Small intestine (tissue), 7 donors: ENCODE measurements at regions not wholly inside any gene's neighbourhood (a gene's known extent, or its start where the extent isn't known, plus 50 kb on each side); places are given as distances from the start of the nearest gene placed in this dataset.

Source experiments
- DNase-seq, 2 donors: peaks; one replicate each; pipeline versions ENCODE4 v3.0.0 to v3.0.0-alpha.2; 2013
- FAIRE-seq: peaks from 2 replicates; lab custom pipeline; 2012; peaks lifted over from hg19 to GRCh38; lab: Jason Lieb, UNC
- H3K27ac ChIP-seq, 3 donors: one replicate each; pipeline ENCODE4 v1.5.1; 2013; ENCODE audit warnings: low read length in 2 of 3, mild to moderate bottlenecking in 2 of 3, control low read depth in 1 of 3, inconsistent platforms in 1 of 3, low read depth in 1 of 3, moderate library complexity in 1 of 3
- H3K27me3 ChIP-seq, 3 donors: one replicate each; pipeline ENCODE4 v1.6.1; 2013; ENCODE audit warnings: low read length in 3 of 3, inconsistent platforms in 1 of 3; ENCODE audit not compliant: control insufficient read depth in 3 of 3, insufficient read depth in 3 of 3
- H3K36me3 ChIP-seq, 3 donors: one replicate each; pipeline ENCODE4 v1.6.1; 2013; ENCODE audit warnings: low read length in 3 of 3, inconsistent platforms in 1 of 3, low read depth in 1 of 3, mild to moderate bottlenecking in 1 of 3, moderate library complexity in 1 of 3; ENCODE audit not compliant: control insufficient read depth in 3 of 3, insufficient read depth in 2 of 3
- H3K4me1 ChIP-seq, 3 donors: one replicate each; pipeline ENCODE4 v1.6.1; 2013; ENCODE audit warnings: low read length in 2 of 3, inconsistent platforms in 1 of 3, low read depth in 1 of 3, mild to moderate bottlenecking in 1 of 3, moderate library complexity in 1 of 3; ENCODE audit not compliant: control insufficient read depth in 3 of 3, insufficient read depth in 2 of 3
- H3K4me3 ChIP-seq, 3 donors: one replicate each; pipeline ENCODE4 v1.5.1; 2013; ENCODE audit warnings: low read length in 3 of 3, control low read depth in 1 of 3, inconsistent platforms in 1 of 3, low read depth in 1 of 3, mild to moderate bottlenecking in 1 of 3, moderate library complexity in 1 of 3
- H3K9me3 ChIP-seq, 2 donors: one replicate each; pipeline ENCODE4 v1.6.1; 2013; ENCODE audit warnings: low read depth in 1 of 2, low read length in 1 of 2; ENCODE audit not compliant: control insufficient read depth in 2 of 2, insufficient read depth in 1 of 2
- WGBS, 3 donors: extraction: QIAGEN DNeasy Blood & Tissue Kit; methylation state at CpG; one replicate each; pipeline ENCODE4 v1.1.7; 2013; 5-methylcytosine and 5-hydroxymethylcytosine counted together
- donor health status: healthy with polysubstance abuse.
- donor health status: control.
- donor health status: control.
- donor health status: Bipolar disorder and iron deficiency.
- donor health status: healthy.

GRCh38 chr6:102641426-102641825, 1247.9 kb downstream of the GRIK2 start:
- H3K27ac ChIP-seq = no peak overlapping the region
- no peaks in the 10 kb centered on the region for H3K9me3 ChIP-seq
- H3K4me1 ChIP-seq = no peaks in the 10 kb centered on the region
- FAIRE-seq (no peak), DNase-seq (no peak)
- WGBS, 3 donors = 63 to 70% (median 64%) methylated on average over 2 of the region's 2 CpGs
- H3K36me3 ChIP-seq = no peaks in the 10 kb centered on the region
- H3K4me3 ChIP-seq = no peak overlapping the region
- H3K27me3 ChIP-seq = no peaks in the 10 kb centered on the region

GRCh38 chr6:102631921-102632320, 1238.4 kb downstream of the GRIK2 start:
- Histone ChIP-seq H3K27me3 (no peaks in the 10 kb centered on the region), H3K27ac (no peak overlapping the region), H3K9me3 (no peaks in the 10 kb centered on the region), H3K4me3 (no peak overlapping the region), H3K4me1 (no peaks in the 10 kb centered on the region), H3K36me3 (no peaks in the 10 kb centered on the region)
- 78 to 82% (median 80%) methylated on average over 5 of the region's 5 CpGs for WGBS, 3 donors
- DNase-seq (no peak), FAIRE-seq (no peak)

DNA sequence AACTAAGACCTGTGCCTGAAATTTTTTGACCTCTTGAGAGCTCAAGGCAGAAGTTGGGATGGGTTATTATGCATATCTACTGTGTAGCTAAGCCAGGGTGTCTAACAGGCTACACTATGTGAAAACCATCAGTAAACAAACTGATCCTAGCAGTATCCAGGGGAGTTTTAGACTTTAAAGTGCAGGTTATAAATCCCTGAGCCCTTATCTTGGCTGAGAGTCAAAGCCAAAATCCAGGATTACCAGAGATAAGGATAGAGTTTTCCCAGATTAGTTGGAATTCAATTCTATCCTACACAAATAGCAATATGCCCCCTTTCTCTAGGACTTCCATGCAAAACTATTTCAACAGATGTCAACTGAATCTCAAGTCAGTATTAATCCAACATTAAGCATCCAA, 1229.7 kb downstream of the GRIK2 start:
- DNase-seq (no peak), FAIRE-seq (no peak)
- no peaks in the 10 kb centered on the region for H3K36me3 ChIP-seq
- no peak overlapping the region for H3K4me3 ChIP-seq
- H3K9me3 ChIP-seq = no peaks in the 10 kb centered on the region
- H3K4me1 ChIP-seq = no peaks in the 10 kb centered on the region
- no peaks in the 10 kb centered on the region for H3K27me3 ChIP-seq
- H3K27ac ChIP-seq = no peak overlapping the region

GRCh38 chr6:102619585-102619984, 1226.1 kb downstream of the GRIK2 start:
- 1 to 2% (median 2%) methylated on average over 2 of the region's 2 CpGs for WGBS, 3 donors
- no peak for DNase-seq
- H3K4me3 ChIP-seq = no peak overlapping the region

GRCh38 chr6:102582569-102582968, 1189.1 kb downstream of the GRIK2 start:
- H3K36me3 ChIP-seq = no peaks in the 10 kb centered on the region
- H3K27me3 ChIP-seq = no peaks in the 10 kb centered on the region
- FAIRE-seq (no peak), DNase-seq (no peak)
- H3K27ac ChIP-seq = no peak overlapping the region
- no peaks in the 10 kb centered on the region for H3K4me1 ChIP-seq
- WGBS, 3 donors = 65 to 81% (median 75%) methylated on average over 5 of the region's 5 CpGs
- H3K4me3 ChIP-seq = no peak overlapping the region
- H3K9me3 ChIP-seq = peaks cover 0 to 18% of the 10 kb centered on the region in 2 donors

More at GRCh38 chr6:102619585-102619984, 1226.1 kb downstream of the GRIK2 start:
- no peak overlapping the region for H3K27ac ChIP-seq
- no peak for FAIRE-seq
- no peaks in the 10 kb centered on the region for H3K36me3 ChIP-seq
- H3K4me1 ChIP-seq = no peaks in the 10 kb centered on the region
- H3K9me3 ChIP-seq = no peaks in the 10 kb centered on the region
- no peaks in the 10 kb centered on the region for H3K27me3 ChIP-seq

GRCh38 chr6:102581378-102582124, 1188.0 kb downstream of the GRIK2 start:
- no peak overlapping the region for H3K4me3 ChIP-seq
- H3K4me1 ChIP-seq = no peaks in the 10 kb centered on the region
- no peak overlapping the region for H3K27ac ChIP-seq
- DNase-seq (no peak), FAIRE-seq (no peak)
- H3K27me3 ChIP-seq = no peaks in the 10 kb centered on the region
- 88 to 90% (median 88%) methylated on average over 11 of the region's 11 CpGs for WGBS, 3 donors
- no peaks in the 10 kb centered on the region for H3K36me3 ChIP-seq
- peaks cover 0 to 18% of the 10 kb centered on the region in 2 donors for H3K9me3 ChIP-seq

- Histone ChIP-seq H3K27me3 (no peaks in the 10 kb centered on the region), H3K36me3 (no peaks in the 10 kb centered on the region), H3K4me3 (no peak overlapping the region), H3K27ac (no peak overlapping the region), H3K9me3 (no peaks in the 10 kb centered on the region), H3K4me1 (no peaks in the 10 kb centered on the region)
- WGBS, 3 donors = 65 to 71% (median 66%) methylated on average over 2 of the region's 2 CpGs
- DNase-seq (no peak), FAIRE-seq (no peak)
Observed at GRCh38 chr6:102571236-102571908, 1177.9 kb downstream of the GRIK2 start.

DNA sequence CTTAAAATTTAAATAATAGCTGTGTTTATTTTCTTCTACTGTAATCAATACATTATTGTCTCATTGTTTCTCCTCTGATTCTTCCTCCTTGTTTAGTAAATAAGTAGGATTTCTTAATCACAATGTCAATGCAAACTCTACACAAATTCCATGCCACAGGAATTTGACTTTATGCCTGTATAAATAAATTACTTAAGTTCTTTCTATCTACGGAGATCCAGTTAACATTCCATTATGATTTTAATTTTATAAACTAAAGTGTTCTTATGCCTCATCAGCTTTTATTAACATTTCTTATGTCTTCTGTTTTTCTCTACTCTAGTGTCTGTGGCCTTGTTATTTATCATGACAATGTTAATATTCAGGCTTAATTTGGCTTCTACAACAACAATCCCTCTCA, 1169.2 kb downstream of the GRIK2 start:
- Histone ChIP-seq H3K4me3 (no peak overlapping the region), H3K4me1 (no peaks in the 10 kb centered on the region), H3K36me3 (no peaks in the 10 kb centered on the region), H3K27me3 (no peaks in the 10 kb centered on the region), H3K9me3 (no peaks in the 10 kb centered on the region), H3K27ac (no peak overlapping the region)
- WGBS, 3 donors = 59 to 72% (median 63%) methylated on average over 1 of the region's 1 CpG
- FAIRE-seq (no peak), DNase-seq (no peak)
